Calu3 (cell line): ENCODE measurements at regions not wholly inside any gene's neighbourhood (a gene's known extent, or its start where the extent isn't known, plus 50 kb on each side); places are given as distances from the start of the nearest gene placed in this dataset.

Source experiments
- BruUV-seq: library from RNA; stranded (reverse); fragments of 400-500 nt; replicated peaks from 2 replicates; lab custom pipeline; 2021; lab: Mats Ljungman, UMichigan
- CTCF ChIA-PET: fragments of 300-600 bp; sonication (Branson Sonifier 250); formaldehyde crosslinking; loops from one replicate; lab custom pipeline; 2022; ENCODE audit warnings: antibody characterized with exemption; lab: Charles Lee
- DNase-seq: peaks from one replicate; pipeline ENCODE4 v3.0.0; 2022
- H3K27ac Mint-ChIP-seq: one replicate; pipeline ENCODE4 v1.8.0; 2022; ENCODE audit warnings: mixed read lengths; ENCODE audit not compliant: unreplicated experiment
- H3K27me3 Mint-ChIP-seq: one replicate; pipeline ENCODE4 v1.8.0; 2022; ENCODE audit warnings: mixed read lengths; ENCODE audit not compliant: unreplicated experiment
- H3K36me3 Mint-ChIP-seq: one replicate; pipeline ENCODE4 v1.8.0; 2022; ENCODE audit warnings: mild to moderate bottlenecking, moderate library complexity, mixed read lengths; ENCODE audit not compliant: insufficient read depth, unreplicated experiment
- H3K4me1 Mint-ChIP-seq: one replicate; pipeline ENCODE4 v1.8.0; 2022; ENCODE audit warnings: mild to moderate bottlenecking, low read depth, mixed read lengths; ENCODE audit not compliant: unreplicated experiment
- H3K4me3 Mint-ChIP-seq: one replicate; pipeline ENCODE4 v1.8.0; 2022; ENCODE audit warnings: mild to moderate bottlenecking, low read depth, moderate library complexity, mixed read lengths; ENCODE audit not compliant: unreplicated experiment
- H3K9me3 Mint-ChIP-seq: one replicate; pipeline ENCODE4 v1.8.0; 2022; ENCODE audit warnings: low read depth, mixed read lengths; ENCODE audit not compliant: unreplicated experiment
- intact Hi-C: fragments of 100-400 bp; cut with micrococcal nuclease; formaldehyde crosslinking; loops from one replicate; pipeline ENCODE4 v1.10.0; 2022; ENCODE audit not compliant: unreplicated experiment
- TF ChIP-seq, protein P1 (sequence below): fragments of 200-600 bp; IDR thresholded peaks from one replicate; pipeline ENCODE4 v1.8.0; 2022; ENCODE audit warnings: antibody characterized with exemption; ENCODE audit not compliant: unreplicated experiment

DNA sequence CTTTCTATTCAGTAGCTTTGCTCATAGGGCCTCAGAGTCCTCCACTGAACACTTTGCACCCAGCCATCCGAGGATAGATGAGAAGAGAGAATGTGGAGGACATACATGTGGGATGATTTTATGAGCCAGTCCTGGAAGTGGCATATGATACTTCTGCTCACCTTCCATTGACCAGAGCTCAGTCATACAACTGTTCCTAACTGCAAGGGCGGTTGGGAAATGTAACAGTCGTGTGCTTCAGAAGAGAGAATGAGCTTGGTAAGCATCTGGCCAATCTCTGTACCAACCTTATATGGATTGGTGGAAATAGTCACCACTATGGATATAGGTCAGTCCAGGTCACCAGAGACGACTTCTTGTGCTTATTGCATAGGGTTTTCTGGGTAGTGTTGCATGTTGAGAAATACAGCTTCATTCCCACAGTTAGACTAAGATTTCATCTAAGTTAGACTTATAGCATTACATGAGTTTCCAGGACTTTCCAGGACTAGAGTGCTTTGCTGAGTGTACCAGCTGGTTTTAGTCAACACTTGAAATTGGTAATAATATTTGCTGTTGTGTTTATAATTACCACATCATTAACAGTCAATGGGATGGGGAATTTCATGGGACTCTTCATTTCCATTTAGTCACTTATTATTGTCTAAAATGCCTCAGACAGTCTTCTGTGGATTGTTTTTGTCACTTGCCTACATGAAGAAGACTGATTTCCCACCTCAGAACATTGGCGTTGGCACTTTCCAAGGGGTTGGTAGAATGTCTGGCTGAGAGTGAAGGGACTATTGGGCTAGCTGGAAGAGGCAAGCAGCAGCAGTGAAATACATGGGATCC lies 214.5 kb upstream of the ROPN1 start:
- CTCF ChIA-PET: no interaction called here
- peaks cover 87% of the 10 kb centered on the region for H3K27me3 Mint-ChIP-seq
- no peak overlapping the region for H3K27ac Mint-ChIP-seq
- DNase-seq: no peak
- intact Hi-C loops: no loop called here
- no peaks in the 10 kb centered on the region for H3K9me3 Mint-ChIP-seq
- no peaks in the 10 kb centered on the region for H3K4me1 Mint-ChIP-seq
- no TSS peak for BruUV-seq
- H3K4me3 Mint-ChIP-seq: no peak overlapping the region
- TF ChIP-seq, protein P1, sequence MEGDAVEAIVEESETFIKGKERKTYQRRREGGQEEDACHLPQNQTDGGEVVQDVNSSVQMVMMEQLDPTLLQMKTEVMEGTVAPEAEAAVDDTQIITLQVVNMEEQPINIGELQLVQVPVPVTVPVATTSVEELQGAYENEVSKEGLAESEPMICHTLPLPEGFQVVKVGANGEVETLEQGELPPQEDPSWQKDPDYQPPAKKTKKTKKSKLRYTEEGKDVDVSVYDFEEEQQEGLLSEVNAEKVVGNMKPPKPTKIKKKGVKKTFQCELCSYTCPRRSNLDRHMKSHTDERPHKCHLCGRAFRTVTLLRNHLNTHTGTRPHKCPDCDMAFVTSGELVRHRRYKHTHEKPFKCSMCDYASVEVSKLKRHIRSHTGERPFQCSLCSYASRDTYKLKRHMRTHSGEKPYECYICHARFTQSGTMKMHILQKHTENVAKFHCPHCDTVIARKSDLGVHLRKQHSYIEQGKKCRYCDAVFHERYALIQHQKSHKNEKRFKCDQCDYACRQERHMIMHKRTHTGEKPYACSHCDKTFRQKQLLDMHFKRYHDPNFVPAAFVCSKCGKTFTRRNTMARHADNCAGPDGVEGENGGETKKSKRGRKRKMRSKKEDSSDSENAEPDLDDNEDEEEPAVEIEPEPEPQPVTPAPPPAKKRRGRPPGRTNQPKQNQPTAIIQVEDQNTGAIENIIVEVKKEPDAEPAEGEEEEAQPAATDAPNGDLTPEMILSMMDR: no peak
- no peaks in the 10 kb centered on the region for H3K36me3 Mint-ChIP-seq

DNA sequence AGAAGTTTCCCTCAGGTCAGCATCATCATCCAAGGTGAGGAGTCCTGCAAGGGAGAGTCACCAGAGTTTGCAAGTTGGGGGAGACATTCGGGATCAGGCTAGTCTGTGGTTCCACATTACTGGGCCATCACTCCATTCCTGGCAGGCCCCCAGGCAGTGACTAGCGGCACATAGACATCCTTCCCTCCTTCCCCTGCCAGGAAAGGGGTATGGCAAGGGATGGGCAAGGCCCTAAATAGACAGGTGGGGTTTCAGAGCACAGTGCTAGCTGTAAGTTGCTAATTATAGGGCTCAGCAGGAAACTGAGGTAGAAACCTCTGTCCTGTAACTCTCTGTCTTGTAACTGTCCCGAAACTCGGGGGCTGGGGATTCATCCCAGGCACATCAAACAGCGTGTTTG lies 215.2 kb upstream of the ROPN1 start:
- H3K4me3 Mint-ChIP-seq: no peak overlapping the region

GRCh38 chr3:124207873-124208485 lies 216.1 kb upstream of the ROPN1 start:
- TF ChIP-seq, protein P1: no peak
- no peaks in the 10 kb centered on the region for H3K36me3 Mint-ChIP-seq
- peaks cover 83% of the 10 kb centered on the region for H3K27me3 Mint-ChIP-seq
- CTCF ChIA-PET: no interaction called here
- intact Hi-C loops: no loop called here
- H3K27ac Mint-ChIP-seq: no peak overlapping the region
- BruUV-seq: no TSS peak
- H3K4me1 Mint-ChIP-seq: no peaks in the 10 kb centered on the region
- H3K9me3 Mint-ChIP-seq: no peaks in the 10 kb centered on the region
- no peak for DNase-seq
- H3K4me3 Mint-ChIP-seq: no peak overlapping the region

More for the DNA sequence above, 215.2 kb upstream of the ROPN1 start:
- Mint-ChIP-seq H3K36me3 (no peaks in the 10 kb centered on the region), H3K4me1 (no peaks in the 10 kb centered on the region), H3K27me3 (peaks cover 87% of the 10 kb centered on the region), H3K27ac (no peak overlapping the region), H3K9me3 (no peaks in the 10 kb centered on the region)
- intact Hi-C loops: no loop called here
- TF ChIP-seq, protein P1: no peak
- no peak for DNase-seq
- BruUV-seq: no TSS peak
- CTCF ChIA-PET: no interaction called here

DNA sequence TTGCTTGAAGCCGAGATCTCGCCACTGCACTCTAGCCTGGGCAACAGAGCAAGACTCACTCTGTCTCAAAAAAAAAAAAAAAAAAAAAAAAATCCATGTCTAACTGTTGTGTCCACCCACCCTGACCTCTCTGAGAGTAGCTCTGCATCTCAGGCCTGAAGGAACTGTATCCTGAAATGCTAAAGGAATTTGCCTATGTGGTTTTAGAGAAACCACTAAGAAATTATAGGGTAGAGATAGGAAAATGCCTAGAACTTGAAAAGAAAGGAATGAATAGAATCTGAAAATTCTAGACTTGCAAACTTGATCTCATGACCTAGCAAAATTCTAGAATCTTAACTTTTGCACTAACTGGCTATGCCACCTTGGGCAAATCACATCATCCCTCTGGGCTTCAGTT lies 217.5 kb upstream of the ROPN1 start:
- intact Hi-C loops: no loop called here
- H3K9me3 Mint-ChIP-seq: no peaks in the 10 kb centered on the region
- CTCF ChIA-PET: interaction anchor here (0.7 kb wide), 1 partner anchor 1129 kb away, joined by 6 read pairs; no protein-coding TSS in a partner anchor
- DNase-seq: no peak
- BruUV-seq: no TSS peak
- H3K27ac Mint-ChIP-seq: no peak overlapping the region
- no peak overlapping the region for H3K4me3 Mint-ChIP-seq
- no peaks in the 10 kb centered on the region for H3K36me3 Mint-ChIP-seq
- TF ChIP-seq, protein P1: no peak
- H3K4me1 Mint-ChIP-seq: no peaks in the 10 kb centered on the region
- peaks cover 71% of the 10 kb centered on the region for H3K27me3 Mint-ChIP-seq
